ENCODE measurements at regions not wholly inside any gene's neighbourhood (a gene's known extent, or its start where the extent isn't known, plus 50 kb on each side); places are given as distances from the start of the nearest gene placed in this dataset.
A peak's percentile ranks its signal among the peaks of the same experiment; 100 is the strongest.

GRCh38 chr15:73001840-73002239, 50.4 kb upstream of the NEO1 start:
- no peak for DNase-seq (ENCODE audit: low spot score)

- DNase-seq (ENCODE audit: low spot score): no peak
Measured at GRCh38 chr15:73000293-73000692, 52.0 kb upstream of the NEO1 start.

DNA sequence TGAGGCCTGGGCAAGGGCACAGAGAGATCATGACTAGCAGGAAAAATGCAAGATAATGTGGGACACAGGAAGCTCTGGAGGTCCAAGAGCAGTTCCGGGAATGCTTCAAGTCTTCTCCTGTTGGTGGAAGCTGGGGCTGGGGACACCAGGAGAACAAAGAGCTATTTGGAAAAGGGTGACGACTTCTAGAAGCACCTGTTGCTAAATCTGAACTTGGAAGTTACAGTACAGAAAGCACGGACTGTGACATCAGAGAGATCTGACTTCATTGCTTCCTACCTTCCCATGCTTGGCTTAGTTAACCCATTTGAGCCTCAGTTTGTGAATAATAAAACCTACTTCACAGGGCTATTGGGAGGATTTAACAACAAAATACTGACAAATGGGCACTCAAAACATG, 52.7 kb upstream of the NEO1 start:
- DNase-seq (ENCODE audit: low spot score): no peak

- DNase-seq (ENCODE audit: low spot score): no peak
Measured at GRCh38 chr15:72998681-72999466, 53.4 kb upstream of the NEO1 start.

DNA sequence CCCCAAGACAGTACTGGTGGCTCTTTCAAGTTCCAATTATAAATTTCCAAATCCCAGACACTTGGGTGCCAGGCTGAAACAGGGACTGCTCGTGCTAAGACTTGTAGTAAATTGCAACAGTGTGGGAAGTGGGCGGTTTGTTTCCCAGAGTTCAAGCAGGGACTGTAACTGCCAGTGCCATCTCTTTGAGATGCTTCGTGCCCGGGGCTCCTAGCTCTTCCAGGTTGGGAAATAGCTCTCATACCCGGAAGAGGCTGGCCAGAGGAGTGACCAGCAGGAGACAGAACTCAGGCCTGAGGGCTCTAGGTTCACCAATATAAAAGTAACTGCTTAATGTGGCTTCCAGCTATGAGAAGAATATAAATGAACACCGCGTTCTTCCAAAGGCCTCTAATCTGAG, 54.0 kb upstream of the NEO1 start:
- DNase-seq (ENCODE audit: low spot score): no peak

- no peak for DNase-seq (ENCODE audit: low spot score)
Measured at GRCh38 chr15:72995849-72996248, 56.4 kb upstream of the NEO1 start.

- no peak for DNase-seq (ENCODE audit: low spot score)
Measured at GRCh38 chr15:72994534-72995177, 57.6 kb upstream of the NEO1 start.

DNA sequence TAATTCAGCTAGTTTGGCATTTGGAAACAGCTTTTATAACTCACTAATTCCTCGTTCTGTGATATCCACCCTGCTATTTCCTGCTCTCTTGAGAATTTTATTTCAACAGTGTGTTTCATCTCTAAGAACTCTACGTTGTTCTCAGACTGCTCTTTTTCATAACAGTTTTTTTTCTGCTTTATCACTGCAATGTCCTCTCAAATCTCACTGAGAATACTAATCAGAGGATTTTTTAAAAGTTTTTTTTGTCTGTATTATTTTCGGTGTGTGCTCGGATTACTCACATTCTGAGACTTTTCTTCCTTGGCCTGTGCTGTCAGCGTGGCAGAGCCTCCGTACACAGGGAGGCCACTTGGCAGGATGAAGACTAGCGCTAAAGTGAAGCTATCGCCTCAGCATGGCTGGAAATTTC, 59.4 kb upstream of the NEO1 start:
- no peak for DNase-seq (ENCODE audit: low spot score)

- DNase-seq (ENCODE audit: low spot score): no peak
Measured at GRCh38 chr15:72991026-72991425, 61.2 kb upstream of the NEO1 start.

DNA sequence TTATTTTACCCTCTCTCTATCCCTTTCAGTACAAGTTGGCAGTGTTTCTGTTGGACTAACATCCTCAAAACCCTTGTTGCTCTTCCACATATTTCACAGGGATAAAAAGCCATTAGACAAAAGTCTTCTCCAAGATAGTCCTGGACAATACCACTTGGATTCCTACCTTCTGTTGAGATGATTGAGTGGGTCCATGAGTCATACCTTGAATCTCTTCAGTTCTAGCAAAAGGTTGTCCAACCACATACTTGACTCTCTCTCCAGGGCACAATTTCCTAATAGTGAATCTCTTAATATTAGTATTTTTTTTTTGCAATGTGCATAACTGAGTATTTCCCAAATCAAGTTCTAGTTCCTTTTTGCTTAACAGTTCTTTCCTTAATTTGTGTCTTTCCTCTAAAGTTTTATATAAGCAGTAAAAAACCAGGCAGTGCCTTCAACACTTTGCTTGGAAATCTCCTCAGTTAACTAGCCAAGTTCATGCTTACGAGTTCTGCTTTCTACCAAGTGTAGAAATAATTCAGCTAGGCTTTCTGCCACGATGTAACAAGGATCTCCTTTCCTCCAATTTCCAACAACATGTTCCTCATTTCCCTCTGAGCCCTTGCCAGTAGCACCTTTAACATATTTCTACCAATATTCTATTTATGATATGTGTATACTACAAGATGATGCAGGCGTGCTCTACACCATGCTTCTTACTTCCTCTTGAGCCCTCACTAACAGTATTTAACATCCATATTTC, 68.3 kb upstream of the NEO1 start:
- DNase-seq (ENCODE audit: low spot score): no peak

- DNase-seq (ENCODE audit: low spot score): no peak
Measured at GRCh38 chr15:72982714-72983113, 69.5 kb upstream of the NEO1 start.

DNA sequence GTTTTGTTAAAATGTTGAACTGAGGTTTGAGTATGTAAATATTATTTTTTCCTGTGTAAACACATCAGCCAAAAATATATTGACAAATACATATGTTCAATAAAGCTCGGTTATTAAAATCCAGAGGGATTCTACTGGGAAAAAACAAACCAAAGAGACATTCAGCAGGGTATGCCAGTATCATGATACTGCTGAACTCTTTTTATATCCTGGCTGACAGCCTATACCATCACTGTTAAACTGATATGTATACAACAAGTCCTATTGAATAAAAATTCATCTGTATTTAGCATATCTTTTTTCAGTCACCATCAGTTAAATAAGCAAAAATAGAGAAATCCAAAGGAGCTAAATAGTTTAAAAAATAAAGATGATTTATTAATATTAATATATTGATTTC, 71.6 kb upstream of the NEO1 start:
- no peak for DNase-seq (ENCODE audit: low spot score)

DNA sequence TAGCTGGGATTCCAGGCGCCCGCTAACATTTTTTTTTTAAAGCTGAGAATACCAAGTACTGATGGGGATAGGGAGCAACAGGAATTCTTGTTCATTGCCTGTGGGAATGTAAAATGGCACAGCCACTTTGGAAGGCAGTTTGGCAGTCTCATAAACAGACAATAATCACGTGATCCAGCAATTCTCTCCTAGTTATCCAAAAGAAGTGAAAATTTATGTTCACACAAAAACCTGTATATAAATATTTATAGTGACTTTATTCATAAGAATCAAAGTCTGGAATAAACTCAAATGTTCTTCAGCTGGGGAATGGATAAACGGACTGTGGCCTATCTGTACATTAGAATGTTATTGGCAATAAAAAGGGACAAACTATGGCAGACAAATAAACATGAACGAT, 72.5 kb upstream of the NEO1 start:
- DNase-seq (ENCODE audit: low spot score): no peak

- no peak for DNase-seq (ENCODE audit: low spot score)
Measured at GRCh38 chr15:72979308-72979707, 73.0 kb upstream of the NEO1 start.

- DNase-seq (ENCODE audit: low spot score): no peak
Measured at GRCh38 chr15:72978223-72978622, 74.0 kb upstream of the NEO1 start.

GRCh38 chr15:72972362-72972761, 79.9 kb upstream of the NEO1 start:
- no peak for DNase-seq (ENCODE audit: low spot score)

DNA sequence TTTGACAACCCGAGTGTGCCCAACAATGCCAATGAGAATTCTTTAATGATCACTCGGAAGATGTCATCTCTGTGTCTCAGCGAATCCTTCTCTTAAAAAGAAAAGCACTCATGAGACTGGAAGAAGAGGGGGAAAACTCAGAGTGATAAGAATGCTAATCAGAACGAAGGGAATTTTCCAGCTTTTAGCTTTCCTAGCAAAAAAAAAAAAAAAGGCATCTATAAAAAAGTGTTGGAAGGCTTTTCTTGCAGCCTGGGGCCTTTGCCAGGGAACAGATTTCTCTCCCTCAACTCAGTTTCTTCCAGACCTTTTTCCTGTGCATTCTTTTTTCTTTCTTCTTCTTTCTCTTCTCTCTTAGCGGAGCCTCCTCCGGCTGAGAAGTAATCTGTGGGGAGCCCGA, 80.5 kb upstream of the NEO1 start:
- DNase-seq (ENCODE audit: low spot score): no peak

DNA sequence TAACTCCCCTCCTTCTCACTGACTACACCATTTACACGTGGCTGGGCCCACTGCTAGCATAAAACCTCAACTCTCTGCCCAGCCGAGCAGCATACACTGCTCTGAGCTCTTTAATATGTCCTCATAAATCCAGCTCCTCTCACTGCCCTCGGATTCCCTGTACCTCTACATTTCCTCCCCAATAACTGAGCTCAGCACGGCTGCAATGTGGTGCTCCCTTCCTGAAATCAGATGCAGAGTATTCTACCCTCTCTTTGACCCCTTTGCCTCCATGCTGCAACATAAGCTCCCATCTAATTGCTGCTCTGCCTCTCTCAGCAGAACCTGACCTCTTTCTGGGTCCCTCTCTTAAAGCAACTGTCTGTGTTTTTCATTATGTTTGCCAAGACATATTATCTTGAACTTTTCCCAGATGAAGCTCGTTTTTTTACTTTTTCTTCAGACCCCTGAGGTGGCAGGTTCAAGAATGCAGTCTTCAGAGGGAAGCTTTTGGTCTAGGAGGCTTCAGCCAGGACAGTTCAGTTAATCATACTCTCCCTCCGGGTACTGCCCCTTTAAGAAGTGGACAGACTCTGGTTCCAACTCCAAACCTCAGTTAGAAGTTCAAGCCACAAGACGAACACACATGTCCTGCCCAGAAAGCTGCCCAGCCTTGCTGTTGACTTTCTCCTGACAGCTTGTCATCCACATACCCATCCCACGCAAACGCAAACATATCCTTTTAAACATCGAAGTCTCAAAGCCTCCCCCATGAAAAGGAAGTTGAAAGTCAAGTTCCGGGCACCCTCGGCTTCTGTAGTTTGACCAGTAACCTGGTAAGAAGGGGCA, 81.1 kb upstream of the NEO1 start:
- no peak for DNase-seq (ENCODE audit: low spot score)

GRCh38 chr15:72968531-72968922, 83.7 kb upstream of the NEO1 start:
- peak; percentile 46 for DNase-seq (ENCODE audit: low spot score)

DNA sequence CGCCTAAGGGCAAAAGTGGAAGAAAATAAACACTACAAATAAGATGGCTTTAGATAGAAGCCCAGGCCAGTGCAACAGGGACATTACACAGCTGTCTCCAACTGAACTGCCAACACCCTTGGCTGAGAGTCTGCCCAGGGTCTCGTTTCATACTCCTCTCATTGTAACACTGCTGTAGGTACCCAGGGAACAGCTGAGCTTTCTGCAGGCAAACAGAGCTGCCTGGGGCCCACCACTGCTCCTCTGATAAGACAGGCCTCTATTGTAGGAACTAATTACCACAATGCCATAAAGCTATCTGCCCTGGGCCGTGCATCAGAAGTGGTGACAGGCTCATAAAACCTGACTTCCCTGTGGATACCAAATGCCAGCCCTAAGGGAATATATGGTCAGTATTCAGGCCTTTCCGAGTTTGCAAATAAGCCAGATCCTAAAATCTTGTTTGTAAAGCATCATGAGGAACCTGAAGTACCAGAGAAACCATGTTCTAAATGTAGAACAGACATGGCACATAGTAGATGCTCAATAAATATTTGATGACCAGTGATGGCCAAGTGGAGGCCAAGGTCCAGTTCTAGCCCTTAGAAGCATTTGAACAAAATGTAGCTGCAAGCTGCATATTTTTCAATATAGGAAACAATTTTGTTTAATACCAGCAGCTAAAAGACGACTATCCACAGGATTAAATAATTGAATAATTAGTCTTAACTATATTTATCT, 84.3 kb upstream of the NEO1 start:
- no peak for DNase-seq (ENCODE audit: low spot score)

DNA sequence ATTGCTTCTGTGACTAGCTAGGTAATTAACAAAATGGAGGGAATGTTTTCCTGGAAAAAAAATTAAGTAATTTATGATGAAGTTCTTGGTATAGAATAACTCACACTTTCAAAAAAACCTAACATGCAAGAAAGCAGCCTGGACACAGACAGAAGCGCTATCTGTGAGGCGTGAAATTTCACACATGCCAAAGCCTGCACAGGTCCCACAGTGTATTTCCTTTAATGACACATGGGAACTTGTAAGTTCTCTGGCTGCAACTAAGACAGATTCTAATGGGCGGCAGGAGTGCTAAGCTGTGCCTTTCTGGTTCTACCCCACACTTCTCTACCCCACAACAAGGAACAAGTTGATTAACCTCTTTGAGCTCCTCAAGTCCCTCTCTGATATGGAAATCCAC, 84.9 kb upstream of the NEO1 start:
- no peak for DNase-seq (ENCODE audit: low spot score)
